ENCODE measurements at regions not wholly inside any gene's neighbourhood (a gene's known extent, or its start where the extent isn't known, plus 50 kb on each side); places are given as distances from the start of the nearest gene placed in this dataset.

GRCh38 chr5:114255260-114255659 lies 106.6 kb upstream of the KCNN2 start:
- no peaks in the 10 kb centered on the region for H3K36me3 ChIP-seq (replicated peaks in 1 of 2; ENCODE audit: control extremely low read depth in 1 of 2, control insufficient read depth in 1 of 2, extremely low read depth in 1 of 2, insufficient read depth in 2 of 2, low read length in 1 of 2)
- ATAC-seq (ENCODE audit: low read depth), result no peak
- Mint-ChIP-seq H3K27me3 (peaks cover 4% of the 10 kb centered on the region), H3K4me1 (no peaks in the 10 kb centered on the region), H3K27ac (no peak overlapping the region), H3K9me3 (ENCODE audit: insufficient read depth) (peaks cover 7% of the 10 kb centered on the region), H3K4me3 (no peak overlapping the region)
- WGBS (ENCODE audit: insufficient coverage), result 56% methylated on average over 3 of the region's 3 CpGs
- ChIA-PET POLR2A (no interaction called here), CTCF (no interaction called here)
- no peak overlapping the region for H3K27ac ChIP-seq (ENCODE audit: low read length in 2 of 2)
- peaks cover 0 to 2% (median 0%) of the 10 kb centered on the region in 3 donors for H3K9me3 ChIP-seq (ENCODE audit: control extremely low read depth in 1 of 3, control insufficient read depth in 2 of 3, insufficient read depth in 1 of 3, low read length in 2 of 3)
- H3K4me2 ChIP-seq (replicated peaks; ENCODE audit: low read depth, low read length, poor library complexity, severe bottlenecking), result no peak overlapping the region
- no peak overlapping the region for H2AFZ ChIP-seq (ENCODE audit: insufficient read depth, low read depth, low read length, poor library complexity, severe bottlenecking)
- no peak overlapping the region for H3K9ac ChIP-seq (ENCODE audit: low read length)
- no peaks in the 10 kb centered on the region for H3K4me1 ChIP-seq (ENCODE audit: control insufficient read depth in 2 of 2, insufficient read depth in 2 of 2, low read length in 2 of 2)
- DNase-seq, result no peak
- intact Hi-C loops (cut with micrococcal nuclease), result no loop called here
- no peaks in the 10 kb centered on the region for H4K20me1 ChIP-seq (ENCODE audit: control insufficient read depth, insufficient read depth, low read length, poor library complexity, severe bottlenecking)
- TF ChIP-seq CTCF (IDR thresholded peaks at IDR 0.05) (no peak), EZH2 (IDR thresholded peaks at IDR 0.05; ENCODE audit: borderline replicate concordance, insufficient read depth, low read depth, low read length, poor library complexity, severe bottlenecking) (no peak)
- H3K79me2 ChIP-seq (ENCODE audit: control insufficient read depth, insufficient read depth, low read length), result no peaks in the 10 kb centered on the region
- H3K4me3 ChIP-seq (ENCODE audit: control extremely low read depth in 1 of 5, extremely low read depth in 1 of 5, insufficient read depth in 1 of 5, low read depth in 2 of 5, low read length in 4 of 5), result no peak overlapping the region
- no peaks in the 10 kb centered on the region for H3K27me3 ChIP-seq (replicated peaks in 1 of 4; ENCODE audit: control extremely low read depth in 1 of 4, control insufficient read depth in 3 of 4, insufficient read depth in 4 of 4, low read length in 3 of 4)

GRCh38 chr5:114261989-114262388 lies 99.9 kb upstream of the KCNN2 start:
- H3K4me3 Mint-ChIP-seq, result no peak overlapping the region
- H3K9me3 Mint-ChIP-seq (ENCODE audit: insufficient read depth), result peaks cover 4% of the 10 kb centered on the region
- H3K27me3 Mint-ChIP-seq, result peaks cover 4% of the 10 kb centered on the region
- Histone ChIP-seq H3K79me2 (ENCODE audit: control insufficient read depth, insufficient read depth, low read length) (no peaks in the 10 kb centered on the region), H3K4me2 (replicated peaks; ENCODE audit: low read depth, low read length, poor library complexity, severe bottlenecking) (no peak overlapping the region), H3K4me3 (ENCODE audit: control extremely low read depth in 1 of 5, extremely low read depth in 1 of 5, insufficient read depth in 1 of 5, low read depth in 2 of 5, low read length in 4 of 5) (no peak overlapping the region), H3K36me3 (replicated peaks in 1 of 2; ENCODE audit: control extremely low read depth in 1 of 2, control insufficient read depth in 1 of 2, extremely low read depth in 1 of 2, insufficient read depth in 2 of 2, low read length in 1 of 2) (no peaks in the 10 kb centered on the region), H4K20me1 (ENCODE audit: control insufficient read depth, insufficient read depth, low read length, poor library complexity, severe bottlenecking) (no peaks in the 10 kb centered on the region), H3K9me3 (ENCODE audit: control extremely low read depth in 1 of 3, control insufficient read depth in 2 of 3, insufficient read depth in 1 of 3, low read length in 2 of 3) (peaks cover 0 to 2% (median 0%) of the 10 kb centered on the region in 3 donors), H2AFZ (ENCODE audit: insufficient read depth, low read depth, low read length, poor library complexity, severe bottlenecking) (no peak overlapping the region), H3K9ac (ENCODE audit: low read length) (no peak overlapping the region), H3K27me3 (replicated peaks in 1 of 4; ENCODE audit: control extremely low read depth in 1 of 4, control insufficient read depth in 3 of 4, insufficient read depth in 4 of 4, low read length in 3 of 4) (no peaks in the 10 kb centered on the region), H3K27ac (ENCODE audit: low read length in 2 of 2) (no peak overlapping the region), H3K4me1 (ENCODE audit: control insufficient read depth in 2 of 2, insufficient read depth in 2 of 2, low read length in 2 of 2) (no peaks in the 10 kb centered on the region)
- no peak for DNase-seq
- 80% methylated on average over 2 of the region's 3 CpGs for WGBS (ENCODE audit: insufficient coverage)
- no peak overlapping the region for H3K27ac Mint-ChIP-seq
- intact Hi-C loops (cut with micrococcal nuclease), result no loop called here
- ChIA-PET POLR2A (no interaction called here), CTCF (no interaction called here)
- no peaks in the 10 kb centered on the region for H3K4me1 Mint-ChIP-seq
- TF ChIP-seq CTCF (IDR thresholded peaks at IDR 0.05), result no peak
- ATAC-seq (ENCODE audit: low read depth), result no peak

All from B cell (primary cell).